SU-DHL-6 (cell line): ENCODE measurements at regions not wholly inside any gene's neighbourhood (a gene's known extent, or its start where the extent isn't known, plus 50 kb on each side); places are given as distances from the start of the nearest gene placed in this dataset.

Experiments
- CTCF ChIP-seq: fragments of 200-600 bp; sonication (generic); IDR thresholded peaks from one replicate; pipeline ENCODE4 v1.5.1; 2017; ENCODE audit warnings: antibody characterized with exemption, mild to moderate bottlenecking, low read length, moderate library complexity; ENCODE audit not compliant: insufficient read depth, poor library complexity, severe bottlenecking
- EZH2phosphoT487 ChIP-seq: fragments of 200-600 bp; sonication (generic), shearing (Covaris generic); conservative IDR thresholded peaks from 2 replicates; pipeline ENCODE4 v1.6.1; 2018; ENCODE audit warnings: mild to moderate bottlenecking, antibody characterized with exemption, low read length, moderate library complexity, mixed read lengths

DNA sequence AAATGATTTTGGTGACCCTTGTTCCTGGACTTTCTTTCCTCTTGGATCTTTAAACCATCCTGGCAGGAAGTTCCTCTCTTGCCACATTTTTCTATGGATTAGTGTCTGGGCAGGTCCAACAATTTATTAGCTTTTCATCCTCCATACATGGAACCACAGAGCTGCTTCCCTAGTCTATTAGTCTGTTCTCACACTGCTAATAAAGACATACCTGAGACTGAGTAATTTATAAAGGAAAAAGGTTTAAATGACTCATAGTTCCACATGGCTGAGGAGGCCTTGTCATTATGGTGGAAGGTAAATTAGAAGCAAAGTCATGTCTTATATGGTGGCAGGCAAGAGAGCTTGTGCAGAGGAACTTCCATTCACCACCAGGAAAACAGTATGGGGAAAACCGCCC, 122.9 kb downstream of the DDX1 start:
- TF ChIP-seq CTCF (no peak), EZH2phosphoT487 (no peak)
